GM08714 (cell line): ENCODE measurements at regions not wholly inside any gene's neighbourhood (a gene's known extent, or its start where the extent isn't known, plus 50 kb on each side); places are given as distances from the start of the nearest gene placed in this dataset.

ENCODE experiments used
- H3K4me3 ChIP-seq: fragments of 200-500 bp; sonication (Bioruptor generic); 2 replicates; pipeline ENCODE4 v1.5.1; 2014; ENCODE audit warnings: mild to moderate bottlenecking, low read length, inconsistent platforms
- ZNF274 ChIP-seq: IDR thresholded peaks from 2 replicates; pipeline ENCODE4 v1.6.1; 2012; ENCODE audit warnings: mild to moderate bottlenecking, low read depth, low read length

GRCh38 chr5:124395287-124395686, 351.2 kb downstream of the ZNF608 start:
- no peak for TF ChIP-seq ZNF274
- no peak overlapping the region for H3K4me3 ChIP-seq

- no peak overlapping the region for H3K4me3 ChIP-seq
- no peak for TF ChIP-seq ZNF274
These were observed 351.7 kb downstream of the ZNF608 start for GRCh38 chr5:124394700-124395245.

- TF ChIP-seq ZNF274: no peak
- no peak overlapping the region for H3K4me3 ChIP-seq
These were observed 352.7 kb downstream of the ZNF608 start for GRCh38 chr5:124393584-124394379.

- no peak overlapping the region for H3K4me3 ChIP-seq
- TF ChIP-seq ZNF274: no peak
These were observed 362.7 kb downstream of the ZNF608 start for GRCh38 chr5:124383693-124384092.

GRCh38 chr5:124377386-124377785, 369.1 kb downstream of the ZNF608 start:
- TF ChIP-seq ZNF274: no peak
- no peak overlapping the region for H3K4me3 ChIP-seq

GRCh38 chr5:124373883-124374282, 372.6 kb downstream of the ZNF608 start:
- no peak for TF ChIP-seq ZNF274
- H3K4me3 ChIP-seq: no peak overlapping the region

- H3K4me3 ChIP-seq: no peak overlapping the region
- TF ChIP-seq ZNF274: no peak
These were observed 374.0 kb downstream of the ZNF608 start for GRCh38 chr5:124372457-124372856.

- no peak for TF ChIP-seq ZNF274
- H3K4me3 ChIP-seq: no peak overlapping the region
These were observed 375.2 kb downstream of the ZNF608 start for GRCh38 chr5:124371111-124371706.

GRCh38 chr5:124370601-124371000, 375.8 kb downstream of the ZNF608 start:
- no peak for TF ChIP-seq ZNF274
- H3K4me3 ChIP-seq: no peak overlapping the region

GRCh38 chr5:124365361-124365801, 381.1 kb downstream of the ZNF608 start:
- TF ChIP-seq ZNF274: no peak
- H3K4me3 ChIP-seq: no peak overlapping the region

- TF ChIP-seq ZNF274: no peak
- no peak overlapping the region for H3K4me3 ChIP-seq
These were observed 390.5 kb downstream of the ZNF608 start for GRCh38 chr5:124355928-124356327.

GRCh38 chr5:124353016-124353415, 393.4 kb downstream of the ZNF608 start:
- H3K4me3 ChIP-seq: no peak overlapping the region
- TF ChIP-seq ZNF274: no peak

GRCh38 chr5:124352312-124352711, 394.1 kb downstream of the ZNF608 start:
- no peak for TF ChIP-seq ZNF274
- no peak overlapping the region for H3K4me3 ChIP-seq

- no peak for TF ChIP-seq ZNF274
- no peak overlapping the region for H3K4me3 ChIP-seq
These were observed 396.5 kb downstream of the ZNF608 start for GRCh38 chr5:124349931-124350330.

- no peak overlapping the region for H3K4me3 ChIP-seq
- TF ChIP-seq ZNF274: no peak
These were observed 403.0 kb downstream of the ZNF608 start for GRCh38 chr5:124343451-124343867.
